Transverse colon (tissue), 4 donors: ENCODE measurements at regions not wholly inside any gene's neighbourhood (a gene's known extent, or its start where the extent isn't known, plus 50 kb on each side); places are given as distances from the start of the nearest gene placed in this dataset.

Experiments used
- DNase-seq: peaks from one replicate; pipeline ENCODE4 v3.0.0-alpha.2; 2019
- H3K27ac ChIP-seq, 4 donors: fragments of 200-600 bp; sonication (generic); 2 replicates each; pipeline ENCODE4 v1.5.1; 2016 to 2018; ENCODE audit warnings: inconsistent platforms in 4 of 4
- H3K27me3 ChIP-seq: fragments of 200-600 bp; sonication (generic); 2 replicates; pipeline ENCODE4 v1.5.1; 2017; ENCODE audit warnings: inconsistent platforms
- H3K36me3 ChIP-seq, 4 donors: fragments of 200-600 bp; sonication (generic); 2 replicates each; pipeline ENCODE4 v1.5.1; 2017 to 2019; ENCODE audit warnings: inconsistent platforms in 4 of 4
- H3K4me1 ChIP-seq, 4 donors: fragments of 200-600 bp; sonication (generic); 2 replicates each; pipeline ENCODE4 v1.5.1; 2017 to 2020; ENCODE audit warnings: inconsistent platforms in 4 of 4
- H3K4me3 ChIP-seq, 4 donors: fragments of 200-600 bp; sonication (generic); 1 replicate in 1 of 4; 2 replicates in 3 of 4; pipeline versions ENCODE4 v1.5.1 to v1.6.1; 2017 to 2019; ENCODE audit warnings: inconsistent platforms in 4 of 4
- H3K9me3 ChIP-seq, 2 donors: fragments of 200-600 bp; sonication (generic); 2 replicates each; pipeline ENCODE4 v1.5.1; 2017 to 2019; ENCODE audit warnings: inconsistent platforms in 2 of 2
- CTCF ChIP-seq, 5 experiments: fragments of 200-600 bp in 3 of 5; fragments of 450-650 bp in 2 of 5; sonication (generic) in 3 of 5; IDR thresholded peaks; 1 replicate in 2 of 5; 2 replicates in 3 of 5; pipeline ENCODE4 v1.5.1; 2016 to 2017; ENCODE audit warnings: antibody characterized with exemption in 5 of 5, inconsistent platforms in 3 of 5, mild to moderate bottlenecking in 2 of 5, moderate library complexity in 1 of 5
- EP300 ChIP-seq: sonication (generic); formaldehyde crosslinking; IDR thresholded peaks from one replicate; pipeline ENCODE4 v1.6.1; 2017; ENCODE audit warnings: antibody characterized with exemption, low read depth
- POLR2A ChIP-seq: fragments of 450-650 bp; IDR thresholded peaks from one replicate; pipeline ENCODE4 v1.6.1; 2016; ENCODE audit warnings: antibody characterized with exemption, mild to moderate bottlenecking, moderate library complexity
- POLR2AphosphoS5 ChIP-seq, 3 donors: sonication (generic); formaldehyde crosslinking; IDR thresholded peaks; one replicate each; pipeline ENCODE4 v1.6.1; 2016; ENCODE audit warnings: antibody characterized with exemption in 3 of 3
- WGBS, 2 donors: methylation state at CpG; one replicate each; pipeline ENCODE4 v1.1.5; 2018; ENCODE audit warnings: low coverage in 1 of 2; 5-methylcytosine and 5-hydroxymethylcytosine counted together
- in situ Hi-C, 4 donors: fragments of 200-750 bp; cut with MboI; loops; one replicate each; pipeline versions ENCODE4 v1.15.0 to v1.15.1; 2017; ENCODE audit warnings: low sequenced_read_pairs in 3 of 4, low pct_ligation_motif_present in 1 of 4, low pct_unique_long_range_greater_than_20kb in 1 of 4
- intact Hi-C: fragments of 100-400 bp; cut with DNase I; formaldehyde crosslinking; loops from one replicate; pipeline ENCODE4 v1.15.1; 2023; ENCODE audit warnings: low total_unique reads

DNA sequence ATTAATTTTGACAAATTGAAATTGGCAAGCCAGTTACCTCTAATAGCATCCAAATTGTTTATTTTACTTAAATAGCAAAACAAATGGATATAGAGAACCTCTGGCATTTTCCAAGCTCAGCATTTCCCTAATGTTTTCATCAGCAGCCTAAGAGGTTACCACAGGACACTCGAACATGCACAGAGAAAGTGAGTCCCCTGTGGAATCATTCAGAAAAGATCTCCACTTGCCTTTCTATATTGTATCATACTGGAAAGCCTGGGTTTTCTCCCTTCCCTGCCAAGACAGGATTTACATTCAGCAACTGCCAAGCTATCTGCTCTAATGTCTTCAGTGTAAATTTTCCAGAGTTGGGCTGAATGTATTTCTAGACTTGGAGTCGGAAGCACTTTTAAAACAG is 188.9 kb downstream of the KCTD12 start:
- no peaks in the 10 kb centered on the region for H3K9me3 ChIP-seq
- H3K4me3 ChIP-seq = no peak overlapping the region
- intact Hi-C loops = no loop called here
- no peaks in the 10 kb centered on the region for H3K36me3 ChIP-seq
- H3K27ac ChIP-seq = no peak overlapping the region
- TF ChIP-seq POLR2AphosphoS5 (IDR thresholded peaks at IDR 0.05) (no peak), CTCF (IDR thresholded peaks at IDR 0.05) (no peak), POLR2A (no peak), EP300 (no peak)
- no peaks in the 10 kb centered on the region for H3K27me3 ChIP-seq
- in situ Hi-C loops = no loop called here
- 35 to 66% methylated on average over 2 of the region's 2 CpGs for WGBS, 2 donors
- DNase-seq = no peak
- no peaks in the 10 kb centered on the region for H3K4me1 ChIP-seq

- Histone ChIP-seq H3K4me1 (no peaks in the 10 kb centered on the region), H3K27ac (no peak overlapping the region), H3K9me3 (no peaks in the 10 kb centered on the region), H3K4me3 (no peak overlapping the region), H3K27me3 (no peaks in the 10 kb centered on the region), H3K36me3 (no peaks in the 10 kb centered on the region)
- no peak for DNase-seq
- intact Hi-C loops (no loop called here), in situ Hi-C loops (no loop called here)
- WGBS, 2 donors = 77 to 82% methylated on average over 2 to 3 of the region's 3 CpGs
- TF ChIP-seq POLR2AphosphoS5 (IDR thresholded peaks at IDR 0.05) = no peak
- no peak for TF ChIP-seq POLR2A
- no peak for TF ChIP-seq EP300
- no peak for TF ChIP-seq CTCF (IDR thresholded peaks at IDR 0.05)
These were observed 189.8 kb downstream of the KCTD12 start for GRCh38 chr13:76696370-76696769.

- intact Hi-C loops = no loop called here
- WGBS, 2 donors = 59% methylated on average over 2 of the region's 2 CpGs
These were observed 193.1 kb downstream of the KCTD12 start for GRCh38 chr13:76693086-76693485.

DNA sequence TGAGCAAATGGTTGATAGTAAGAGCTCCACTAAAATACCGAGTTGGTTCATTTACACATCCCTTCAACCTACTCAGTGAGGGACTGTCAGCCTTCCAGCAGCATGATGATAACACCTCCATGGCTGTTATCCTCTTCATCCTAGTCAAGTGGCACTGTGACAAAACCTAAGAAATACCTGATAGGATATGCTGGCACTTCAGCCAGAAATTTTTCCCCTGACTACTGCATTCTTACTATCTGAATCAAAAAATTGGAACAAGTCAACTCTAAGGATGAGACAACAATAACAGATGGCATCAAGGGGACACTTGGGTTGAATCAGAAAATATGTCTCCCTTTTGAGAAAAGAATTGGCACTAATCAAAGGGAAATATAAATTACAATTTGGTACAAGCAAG is 193.9 kb downstream of the KCTD12 start:
- intact Hi-C loops = no loop called here
- DNase-seq = no peak
- no peaks in the 10 kb centered on the region for H3K4me1 ChIP-seq
- no peaks in the 10 kb centered on the region for H3K9me3 ChIP-seq
- WGBS, 2 donors = 45 to 61% methylated on average over 1 of the region's 1 CpG
- H3K4me3 ChIP-seq = no peak overlapping the region
- no peak overlapping the region for H3K27ac ChIP-seq
- no peak for TF ChIP-seq POLR2A
- TF ChIP-seq POLR2AphosphoS5 (IDR thresholded peaks at IDR 0.05) = no peak
- TF ChIP-seq CTCF (IDR thresholded peaks at IDR 0.05) = no peak
- no peak for TF ChIP-seq EP300
- no peaks in the 10 kb centered on the region for H3K36me3 ChIP-seq
- H3K27me3 ChIP-seq = no peaks in the 10 kb centered on the region
- in situ Hi-C loops = no loop called here

More at GRCh38 chr13:76693086-76693485, 193.1 kb downstream of the KCTD12 start:
- TF ChIP-seq POLR2A (no peak), POLR2AphosphoS5 (IDR thresholded peaks at IDR 0.05) (no peak), EP300 (no peak), CTCF (IDR thresholded peaks at IDR 0.05) (no peak)
- Histone ChIP-seq H3K4me1 (no peaks in the 10 kb centered on the region), H3K27me3 (no peaks in the 10 kb centered on the region), H3K36me3 (no peaks in the 10 kb centered on the region), H3K27ac (no peak overlapping the region), H3K4me3 (no peak overlapping the region), H3K9me3 (no peaks in the 10 kb centered on the region)
- DNase-seq = no peak
- in situ Hi-C loops = no loop called here
